ENCODE measurements at regions not wholly inside any gene's neighbourhood (a gene's known extent, or its start where the extent isn't known, plus 50 kb on each side); places are given as distances from the start of the nearest gene placed in this dataset.

- TF ChIP-seq CTCF (IDR thresholded peaks at IDR 0.05; ENCODE audit: unreplicated experiment) = no peak
- DNase-seq (ENCODE audit: low spot score) = no peak
- no peak overlapping the region for H3K4me3 Mint-ChIP-seq (ENCODE audit: unreplicated experiment)
- H3K4me1 Mint-ChIP-seq (ENCODE audit: unreplicated experiment) = no peaks in the 10 kb centered on the region
- no peak overlapping the region for H3K27ac Mint-ChIP-seq (ENCODE audit: unreplicated experiment)
- H3K9me3 Mint-ChIP-seq (ENCODE audit: unreplicated experiment) = no peaks in the 10 kb centered on the region
- no peaks in the 10 kb centered on the region for H3K36me3 Mint-ChIP-seq (ENCODE audit: low read depth, unreplicated experiment)
- H3K27me3 Mint-ChIP-seq (ENCODE audit: unreplicated experiment) = peaks cover 3% of the 10 kb centered on the region
Measured at GRCh38 chr7:41207141-41207540, 495.7 kb downstream of the INHBA start.

GRCh38 chr7:41206267-41206666, 496.6 kb downstream of the INHBA start:
- no peak overlapping the region for H3K4me3 Mint-ChIP-seq (ENCODE audit: unreplicated experiment)
- H3K4me1 Mint-ChIP-seq (ENCODE audit: unreplicated experiment) = no peaks in the 10 kb centered on the region
- peaks cover 3% of the 10 kb centered on the region for H3K27me3 Mint-ChIP-seq (ENCODE audit: unreplicated experiment)
- DNase-seq (ENCODE audit: low spot score) = no peak
- H3K36me3 Mint-ChIP-seq (ENCODE audit: low read depth, unreplicated experiment) = no peaks in the 10 kb centered on the region
- no peaks in the 10 kb centered on the region for H3K9me3 Mint-ChIP-seq (ENCODE audit: unreplicated experiment)
- no peak for TF ChIP-seq CTCF (IDR thresholded peaks at IDR 0.05; ENCODE audit: unreplicated experiment)
- no peak overlapping the region for H3K27ac Mint-ChIP-seq (ENCODE audit: unreplicated experiment)

- no peaks in the 10 kb centered on the region for H3K36me3 Mint-ChIP-seq (ENCODE audit: low read depth, unreplicated experiment)
- no peaks in the 10 kb centered on the region for H3K4me1 Mint-ChIP-seq (ENCODE audit: unreplicated experiment)
- H3K27me3 Mint-ChIP-seq (ENCODE audit: unreplicated experiment) = peaks cover 3% of the 10 kb centered on the region
- H3K27ac Mint-ChIP-seq (ENCODE audit: unreplicated experiment) = no peak overlapping the region
- no peak for TF ChIP-seq CTCF (IDR thresholded peaks at IDR 0.05; ENCODE audit: unreplicated experiment)
- H3K4me3 Mint-ChIP-seq (ENCODE audit: unreplicated experiment) = no peak overlapping the region
- no peak for DNase-seq (ENCODE audit: low spot score)
- no peaks in the 10 kb centered on the region for H3K9me3 Mint-ChIP-seq (ENCODE audit: unreplicated experiment)
Measured at GRCh38 chr7:41205600-41205999, 497.3 kb downstream of the INHBA start.

GRCh38 chr7:41203542-41203941, 499.3 kb downstream of the INHBA start:
- Mint-ChIP-seq H3K27me3 (ENCODE audit: unreplicated experiment) (peaks cover 3% of the 10 kb centered on the region), H3K27ac (ENCODE audit: unreplicated experiment) (no peak overlapping the region), H3K9me3 (ENCODE audit: unreplicated experiment) (no peaks in the 10 kb centered on the region), H3K36me3 (ENCODE audit: low read depth, unreplicated experiment) (no peaks in the 10 kb centered on the region), H3K4me1 (ENCODE audit: unreplicated experiment) (peaks cover 4% of the 10 kb centered on the region), H3K4me3 (ENCODE audit: unreplicated experiment) (no peak overlapping the region)
- TF ChIP-seq CTCF (IDR thresholded peaks at IDR 0.05; ENCODE audit: unreplicated experiment) = no peak
- DNase-seq (ENCODE audit: low spot score) = no peak

- Mint-ChIP-seq H3K9me3 (ENCODE audit: unreplicated experiment) (no peaks in the 10 kb centered on the region), H3K36me3 (ENCODE audit: low read depth, unreplicated experiment) (no peaks in the 10 kb centered on the region), H3K27me3 (ENCODE audit: unreplicated experiment) (no peaks in the 10 kb centered on the region), H3K4me3 (ENCODE audit: unreplicated experiment) (no peak overlapping the region), H3K27ac (ENCODE audit: unreplicated experiment) (no peak overlapping the region), H3K4me1 (ENCODE audit: unreplicated experiment) (peaks cover 4% of the 10 kb centered on the region)
- no peak for DNase-seq (ENCODE audit: low spot score)
- no peak for TF ChIP-seq CTCF (IDR thresholded peaks at IDR 0.05; ENCODE audit: unreplicated experiment)
Measured at GRCh38 chr7:41201021-41201420, 501.9 kb downstream of the INHBA start.
